ENCODE measurements at regions not wholly inside any gene's neighbourhood (a gene's known extent, or its start where the extent isn't known, plus 50 kb on each side); places are given as distances from the start of the nearest gene placed in this dataset.

- no peaks in the 10 kb centered on the region for H3K4me1 ChIP-seq
- in situ Hi-C loops (cut with MboI; ENCODE audit: low pct_ligation_motif_present in 1 of 4, low pct_unique_long_range_greater_than_20kb in 1 of 4, low sequenced_read_pairs in 3 of 4) (no loop called here), intact Hi-C loops (cut with DNase I; ENCODE audit: low total_unique reads) (no loop called here)
- H3K36me3 ChIP-seq: no peaks in the 10 kb centered on the region
- WGBS, 2 donors (ENCODE audit: low coverage in 1 of 2): 40 to 53% methylated on average over 2 to 3 of the region's 3 CpGs
- no peak overlapping the region for H3K27ac ChIP-seq
- DNase-seq: no peak
- no peak for TF ChIP-seq EP300 (IDR thresholded peaks at IDR 0.05; ENCODE audit: low read depth)
- no peak for TF ChIP-seq POLR2AphosphoS5 (IDR thresholded peaks at IDR 0.05)
- TF ChIP-seq POLR2A (IDR thresholded peaks at IDR 0.05): no peak
- no peak for TF ChIP-seq CTCF (IDR thresholded peaks at IDR 0.05)
- no peak overlapping the region for H3K4me3 ChIP-seq
- H3K27me3 ChIP-seq: no peaks in the 10 kb centered on the region
- no peaks in the 10 kb centered on the region for H3K9me3 ChIP-seq
Measured at GRCh38 chr1:78797108-78797781, 147.6 kb downstream of the IFI44 start.

- WGBS, 2 donors (ENCODE audit: low coverage in 1 of 2): 66 to 73% methylated on average over 1 of the region's 1 CpG
- no peaks in the 10 kb centered on the region for H3K36me3 ChIP-seq
- TF ChIP-seq EP300 (IDR thresholded peaks at IDR 0.05; ENCODE audit: low read depth) (no peak), CTCF (IDR thresholded peaks at IDR 0.05) (no peak), POLR2A (IDR thresholded peaks at IDR 0.05) (no peak), POLR2AphosphoS5 (IDR thresholded peaks at IDR 0.05) (no peak)
- no peak overlapping the region for H3K4me3 ChIP-seq
- intact Hi-C loops (cut with DNase I; ENCODE audit: low total_unique reads) (no loop called here), in situ Hi-C loops (cut with MboI; ENCODE audit: low pct_ligation_motif_present in 1 of 4, low pct_unique_long_range_greater_than_20kb in 1 of 4, low sequenced_read_pairs in 3 of 4) (no loop called here)
- H3K9me3 ChIP-seq: no peaks in the 10 kb centered on the region
- no peak overlapping the region for H3K27ac ChIP-seq
- H3K27me3 ChIP-seq: no peaks in the 10 kb centered on the region
- no peaks in the 10 kb centered on the region for H3K4me1 ChIP-seq
- DNase-seq: no peak
Measured at GRCh38 chr1:78799926-78800325, 150.3 kb downstream of the IFI44 start.

DNA sequence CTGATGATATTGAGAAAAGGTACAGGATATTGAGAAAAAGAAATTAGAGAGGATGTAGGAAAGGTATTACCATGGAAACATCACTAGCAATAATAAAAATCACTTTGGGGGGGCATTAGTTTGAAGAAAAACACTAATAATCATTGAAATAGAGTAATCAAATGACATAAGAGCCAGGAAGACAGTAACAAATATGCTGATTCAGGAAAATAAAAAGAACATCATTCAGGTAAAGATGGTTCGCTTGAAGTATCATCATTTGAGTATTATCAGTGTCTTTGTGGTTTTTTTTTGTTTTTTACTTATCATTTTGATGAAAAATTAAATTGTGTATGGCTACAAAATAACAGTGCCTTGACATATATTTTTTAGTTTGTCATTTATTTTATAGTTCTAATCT is 164.5 kb downstream of the IFI44 start:
- in situ Hi-C loops (cut with MboI; ENCODE audit: low pct_ligation_motif_present in 1 of 4, low pct_unique_long_range_greater_than_20kb in 1 of 4, low sequenced_read_pairs in 3 of 4) (no loop called here), intact Hi-C loops (cut with DNase I; ENCODE audit: low total_unique reads) (no loop called here)
- no peak for TF ChIP-seq POLR2A (IDR thresholded peaks at IDR 0.05)
- no peak for TF ChIP-seq CTCF (IDR thresholded peaks at IDR 0.05)
- TF ChIP-seq EP300 (IDR thresholded peaks at IDR 0.05; ENCODE audit: low read depth): no peak
- TF ChIP-seq POLR2AphosphoS5 (IDR thresholded peaks at IDR 0.05): no peak
- no peaks in the 10 kb centered on the region for H3K9me3 ChIP-seq
- H3K4me3 ChIP-seq: no peak overlapping the region
- H3K27me3 ChIP-seq: no peaks in the 10 kb centered on the region
- H3K27ac ChIP-seq: no peak overlapping the region
- WGBS, 2 donors (ENCODE audit: low coverage in 1 of 2): 71 to 76% methylated on average over 1 of the region's 1 CpG
- H3K36me3 ChIP-seq: no peaks in the 10 kb centered on the region
- no peak for DNase-seq
- no peaks in the 10 kb centered on the region for H3K4me1 ChIP-seq

GRCh38 chr1:78825561-78825960 is 175.9 kb downstream of the IFI44 start:
- no peak for TF ChIP-seq CTCF (IDR thresholded peaks at IDR 0.05)
- no peak for TF ChIP-seq POLR2A (IDR thresholded peaks at IDR 0.05)
- TF ChIP-seq EP300 (IDR thresholded peaks at IDR 0.05; ENCODE audit: low read depth): no peak
- no peak for TF ChIP-seq POLR2AphosphoS5 (IDR thresholded peaks at IDR 0.05)
- Histone ChIP-seq H3K4me1 (no peaks in the 10 kb centered on the region), H3K27ac (no peak overlapping the region), H3K36me3 (no peaks in the 10 kb centered on the region), H3K27me3 (no peaks in the 10 kb centered on the region), H3K4me3 (no peak overlapping the region), H3K9me3 (no peaks in the 10 kb centered on the region)
- DNase-seq: no peak
- in situ Hi-C loops (cut with MboI; ENCODE audit: low pct_ligation_motif_present in 1 of 4, low pct_unique_long_range_greater_than_20kb in 1 of 4, low sequenced_read_pairs in 3 of 4) (loop anchor here in 2 of 4 donors (25.0 kb wide), 1 partner anchor 537 kb away; no protein-coding TSS in a partner anchor), intact Hi-C loops (cut with DNase I; ENCODE audit: low total_unique reads) (no loop called here)
- 60 to 79% methylated on average over 2 of the region's 2 CpGs for WGBS, 2 donors (ENCODE audit: low coverage in 1 of 2)
